Astrocyte (in vitro differentiated cells and primary cell): ENCODE measurements at regions not wholly inside any gene's neighbourhood (a gene's known extent, or its start where the extent isn't known, plus 50 kb on each side); places are given as distances from the start of the nearest gene placed in this dataset.

Experiments
- EZH2 ChIP-seq: IDR thresholded peaks from 2 replicates; pipeline ENCODE4 v1.6.1; 2012; ENCODE audit warnings: mild to moderate bottlenecking, low read length, inconsistent platforms; ENCODE audit not compliant: insufficient read depth
- TF ChIP-seq, protein P1 (sequence below): IDR thresholded peaks from 2 replicates; pipeline ENCODE4 v1.5.1; 2011; ENCODE audit warnings: low read depth, mild to moderate bottlenecking, inconsistent platforms, low read length, moderate library complexity; ENCODE audit not compliant: insufficient read depth

DNA sequence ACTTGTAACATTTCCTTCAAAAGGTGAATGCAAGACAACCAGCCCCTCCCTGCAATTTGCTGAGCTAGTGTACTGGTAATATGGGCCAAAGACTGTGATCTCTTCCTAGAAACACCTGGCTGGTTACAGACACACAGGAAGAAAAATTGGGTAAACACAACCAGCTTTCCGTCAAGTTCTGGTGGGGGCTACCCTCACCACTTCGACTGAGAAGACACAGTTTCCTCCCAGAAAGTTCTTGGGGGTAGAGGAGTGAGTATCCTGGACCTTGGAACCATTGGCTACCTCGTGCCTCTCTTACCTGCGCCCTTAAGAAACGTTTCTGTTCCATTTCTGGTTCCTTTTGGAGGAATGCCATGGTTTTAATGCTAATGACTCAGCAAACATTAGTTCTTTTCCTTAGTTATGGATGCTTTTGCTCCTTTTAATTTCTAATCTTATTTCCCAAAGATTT lies 120.9 kb upstream of the DLX2 start:
- TF ChIP-seq, protein P1, sequence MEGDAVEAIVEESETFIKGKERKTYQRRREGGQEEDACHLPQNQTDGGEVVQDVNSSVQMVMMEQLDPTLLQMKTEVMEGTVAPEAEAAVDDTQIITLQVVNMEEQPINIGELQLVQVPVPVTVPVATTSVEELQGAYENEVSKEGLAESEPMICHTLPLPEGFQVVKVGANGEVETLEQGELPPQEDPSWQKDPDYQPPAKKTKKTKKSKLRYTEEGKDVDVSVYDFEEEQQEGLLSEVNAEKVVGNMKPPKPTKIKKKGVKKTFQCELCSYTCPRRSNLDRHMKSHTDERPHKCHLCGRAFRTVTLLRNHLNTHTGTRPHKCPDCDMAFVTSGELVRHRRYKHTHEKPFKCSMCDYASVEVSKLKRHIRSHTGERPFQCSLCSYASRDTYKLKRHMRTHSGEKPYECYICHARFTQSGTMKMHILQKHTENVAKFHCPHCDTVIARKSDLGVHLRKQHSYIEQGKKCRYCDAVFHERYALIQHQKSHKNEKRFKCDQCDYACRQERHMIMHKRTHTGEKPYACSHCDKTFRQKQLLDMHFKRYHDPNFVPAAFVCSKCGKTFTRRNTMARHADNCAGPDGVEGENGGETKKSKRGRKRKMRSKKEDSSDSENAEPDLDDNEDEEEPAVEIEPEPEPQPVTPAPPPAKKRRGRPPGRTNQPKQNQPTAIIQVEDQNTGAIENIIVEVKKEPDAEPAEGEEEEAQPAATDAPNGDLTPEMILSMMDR = no peak
- TF ChIP-seq EZH2 = no peak
